ENCODE measurements at regions not wholly inside any gene's neighbourhood (a gene's known extent, or its start where the extent isn't known, plus 50 kb on each side); places are given as distances from the start of the nearest gene placed in this dataset.

- no peak for TF ChIP-seq STAT6 (CRISPR knock-in tag; IDR thresholded peaks at IDR 0.05; ENCODE audit: borderline replicate concordance)
- no peak for TF ChIP-seq ASH2L (IDR thresholded peaks at IDR 0.05; ENCODE audit: insufficient read length, low read depth, low read length)
- TF ChIP-seq NR2F1 (CRISPR knock-in tag; IDR thresholded peaks at IDR 0.05), result 0 out of 4 replicates have a peak, but pooled peaks of 1 of the 2 experiments have one; percentile 13
- TF ChIP-seq ZNF382 (CRISPR knock-in tag; IDR thresholded peaks at IDR 0.05; ENCODE audit: borderline replicate concordance), result no peak
- TF ChIP-seq ZBTB33 (CRISPR knock-in tag; IDR thresholded peaks at IDR 0.05), result no peak
- no peak for TF ChIP-seq JUN (CRISPR knock-in tag; IDR thresholded peaks at IDR 0.05)
- TF ChIP-seq HNF4A (CRISPR knock-in tag; IDR thresholded peaks at IDR 0.05), result peak; percentile 26; the same call in 1 of the 2 replicates
- no peak for TF ChIP-seq ZNF607 (CRISPR knock-in tag; IDR thresholded peaks at IDR 0.05; ENCODE audit: borderline replicate concordance)
- TF ChIP-seq FOXP4 (CRISPR knock-in tag; IDR thresholded peaks at IDR 0.05), result 0 out of 2 replicates have a peak, but pooled peaks have one; percentile 21
Measured at GRCh38 chr2:65660340-65660739, 227.9 kb upstream of the SPRED2 start (continued).
